HG03280 (cell line): ENCODE measurements at regions not wholly inside any gene's neighbourhood (a gene's known extent, or its start where the extent isn't known, plus 50 kb on each side); places are given as distances from the start of the nearest gene placed in this dataset.
"Not testable (repeated sequence)": the region's sequence is repeated elsewhere in the genome, so short reads cannot be mapped to it uniquely, and the experiment has no call there.

Source experiments
- ATAC-seq: cut with Tn5 transposase; IDR thresholded peaks from one replicate; pipeline ENCODE4 v1.9.1; 2021; ENCODE audit warnings: mild to moderate bottlenecking, moderate library complexity; ENCODE audit not compliant: unreplicated experiment

- ATAC-seq, result no peak
Observed at GRCh38 chr3:94405258-94406035, 342.6 kb downstream of the NSUN3 start.

- no peak for ATAC-seq
Observed at GRCh38 chr3:94406595-94406994, 343.7 kb downstream of the NSUN3 start.

- not testable (repeated sequence) for ATAC-seq
Observed at GRCh38 chr3:94412936-94413335, 350.1 kb downstream of the NSUN3 start.

- no peak for ATAC-seq
Observed at GRCh38 chr3:94413336-94414108, 350.7 kb downstream of the NSUN3 start.

GRCh38 chr3:94414418-94414817, 351.6 kb downstream of the NSUN3 start:
- no peak for ATAC-seq

GRCh38 chr3:94416768-94417167, 353.9 kb downstream of the NSUN3 start:
- ATAC-seq, result no peak

GRCh38 chr3:94417963-94418455, 355.1 kb downstream of the NSUN3 start:
- no peak for ATAC-seq

DNA sequence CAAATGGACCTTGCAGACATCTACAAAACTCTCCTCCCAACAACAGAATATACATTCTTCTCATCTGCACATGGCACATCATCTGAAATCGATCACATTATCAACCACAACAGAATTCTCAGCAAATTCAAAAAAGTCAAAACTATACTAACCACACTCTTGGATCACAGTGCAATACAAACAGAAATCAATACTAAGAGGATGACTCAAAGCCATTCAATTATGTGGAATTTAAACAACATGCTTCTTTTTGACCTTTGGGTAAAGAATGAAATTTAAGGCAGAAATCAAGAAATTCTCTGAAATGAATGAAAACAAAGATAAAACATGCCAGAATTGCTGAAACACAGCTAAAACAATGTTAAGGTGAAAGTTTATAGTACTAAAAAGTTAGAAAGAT, 358.1 kb downstream of the NSUN3 start:
- no peak for ATAC-seq

DNA sequence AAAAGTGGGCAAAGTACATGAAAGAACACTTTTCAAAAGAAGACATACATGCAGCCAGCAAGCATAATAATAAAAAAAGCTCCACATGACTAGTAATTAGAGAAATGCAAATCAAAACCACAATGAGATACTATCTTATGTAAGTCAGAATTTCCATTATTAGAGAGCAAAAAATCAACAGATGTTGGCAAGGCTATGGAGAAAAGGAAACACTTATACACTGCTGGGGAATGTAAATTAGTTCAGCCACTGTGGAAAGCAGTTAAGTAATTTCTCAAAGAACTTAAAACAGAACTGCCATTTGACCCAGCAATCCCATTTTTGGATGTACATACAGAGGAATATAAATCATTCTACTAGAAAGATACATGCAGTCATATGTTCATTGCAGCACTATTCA, 360.7 kb downstream of the NSUN3 start:
- ATAC-seq, result no peak

DNA sequence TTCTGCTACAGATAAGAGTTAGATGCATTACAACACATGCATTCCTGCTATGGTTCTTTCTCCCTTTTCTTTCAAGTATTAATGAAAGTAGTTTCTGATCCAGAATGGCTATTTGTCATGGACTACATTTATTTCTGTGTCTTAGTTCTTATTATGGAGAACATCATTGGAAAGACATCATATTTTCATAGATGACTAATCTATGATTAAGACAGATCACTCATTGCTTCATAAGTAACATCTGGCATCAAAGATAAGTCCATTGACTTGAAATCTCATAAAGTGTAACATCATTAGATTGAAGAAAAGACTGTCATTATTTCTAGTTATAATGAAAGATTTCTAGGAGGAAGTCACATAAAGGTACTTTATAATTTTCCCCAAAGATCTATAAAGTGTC, 366.7 kb downstream of the NSUN3 start:
- ATAC-seq, result no peak

- ATAC-seq, result no peak
Observed at GRCh38 chr3:94431876-94432570, 369.2 kb downstream of the NSUN3 start.

DNA sequence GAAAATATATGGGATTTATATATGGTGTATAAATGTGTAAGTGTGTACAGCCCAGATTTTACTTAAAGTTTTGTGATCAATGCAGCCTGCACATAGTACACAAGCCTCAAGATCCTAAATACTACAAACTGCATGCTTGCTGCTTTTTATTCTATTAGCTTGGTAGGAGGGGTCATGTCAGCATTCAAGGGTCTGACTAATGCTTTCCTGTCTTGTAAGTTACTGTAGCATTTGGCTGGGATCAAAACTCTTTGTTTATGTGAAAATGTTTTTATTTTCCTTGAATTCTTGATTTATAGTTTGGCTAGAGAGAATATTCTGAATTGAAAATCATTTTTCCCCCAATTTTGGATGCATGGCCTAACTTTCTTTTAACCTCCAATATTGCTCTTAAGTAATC, 370.9 kb downstream of the NSUN3 start:
- no peak for ATAC-seq

DNA sequence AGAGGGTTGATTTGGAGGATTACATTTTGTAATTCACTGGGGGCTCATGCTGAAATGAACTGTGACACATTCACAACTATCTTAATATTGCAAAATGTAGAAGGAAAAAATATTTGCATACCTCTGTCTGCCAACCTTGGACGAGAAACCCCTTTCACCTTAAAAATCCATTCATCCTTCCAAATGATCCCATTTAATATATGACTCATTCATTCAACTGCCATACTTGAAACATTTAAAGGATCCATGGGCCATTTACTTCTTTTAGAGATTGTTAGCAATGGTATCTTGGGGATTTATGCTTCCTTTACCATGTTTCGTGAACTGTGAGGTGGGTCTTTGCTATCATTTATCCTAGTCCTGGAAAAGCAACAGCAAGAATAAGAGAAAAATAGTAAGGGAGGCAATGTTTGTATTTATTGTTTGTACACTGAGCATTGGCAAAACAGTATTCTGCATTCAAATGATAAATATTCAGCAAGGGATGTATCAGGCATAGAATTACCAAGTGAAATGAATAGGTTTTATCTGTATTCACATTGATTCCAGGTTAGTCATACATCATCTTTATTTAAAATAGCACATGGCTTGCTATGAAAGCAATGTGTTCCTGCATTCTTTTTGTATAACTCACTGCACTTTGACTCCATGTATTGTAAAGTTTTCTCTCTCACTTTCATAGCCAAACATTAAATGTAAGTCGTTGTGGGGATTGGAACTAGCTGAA, 378.1 kb downstream of the NSUN3 start:
- ATAC-seq, result no peak

DNA sequence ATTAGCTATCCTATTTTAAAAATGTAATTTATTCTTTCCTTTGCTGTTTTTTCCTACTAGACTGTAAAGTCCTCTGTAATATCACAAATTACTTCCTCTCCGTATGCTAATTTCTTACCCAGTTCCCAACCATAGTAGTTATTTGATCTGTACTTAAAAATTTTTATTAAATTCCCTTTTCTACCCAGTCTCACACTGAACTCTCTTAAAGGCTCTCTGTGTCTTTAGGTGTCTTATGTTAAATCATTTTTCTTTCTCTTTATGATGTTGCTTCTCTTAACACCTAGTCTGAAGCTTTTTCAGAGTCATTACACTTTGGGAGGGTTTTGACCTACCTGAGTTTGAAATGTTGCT, 378.6 kb downstream of the NSUN3 start:
- ATAC-seq, result no peak

DNA sequence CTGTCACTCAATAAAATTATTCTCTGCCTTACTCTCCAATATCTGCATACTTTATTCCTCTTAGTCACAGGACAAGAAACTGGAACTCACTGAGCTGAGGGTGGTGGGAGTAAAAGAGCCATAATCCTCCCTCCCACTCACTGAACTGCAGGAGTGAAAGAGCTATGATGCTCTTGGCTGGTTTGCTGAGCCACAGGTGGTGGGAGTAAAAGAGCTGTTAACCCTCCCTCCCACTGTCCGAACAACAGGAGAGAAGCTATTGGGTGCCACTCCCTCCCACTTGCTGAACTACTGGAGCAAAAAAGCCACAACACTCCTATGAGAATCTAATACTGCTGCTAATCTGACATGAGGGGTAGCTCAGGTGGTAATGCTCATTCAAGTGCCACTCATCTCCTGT, 391.0 kb downstream of the NSUN3 start:
- no peak for ATAC-seq

DNA sequence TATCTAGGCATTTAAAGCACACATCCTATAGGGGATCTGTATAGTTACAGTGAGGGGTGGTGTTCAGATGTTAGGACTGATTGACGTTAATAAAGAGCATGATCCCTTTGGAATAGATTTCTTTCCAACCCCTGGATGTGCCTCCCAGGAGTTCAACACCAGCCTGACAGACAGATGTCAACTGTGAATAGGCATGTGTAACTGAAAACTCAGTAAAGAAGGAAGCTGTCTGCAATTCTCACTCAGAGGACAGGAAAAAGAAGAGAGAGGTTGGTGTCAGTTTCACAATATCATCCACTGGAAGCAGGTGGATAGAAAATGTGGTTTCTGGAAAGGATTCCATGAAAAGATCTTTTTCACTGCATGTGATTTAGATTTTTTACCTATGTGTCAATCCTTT, 396.3 kb downstream of the NSUN3 start:
- no peak for ATAC-seq

DNA sequence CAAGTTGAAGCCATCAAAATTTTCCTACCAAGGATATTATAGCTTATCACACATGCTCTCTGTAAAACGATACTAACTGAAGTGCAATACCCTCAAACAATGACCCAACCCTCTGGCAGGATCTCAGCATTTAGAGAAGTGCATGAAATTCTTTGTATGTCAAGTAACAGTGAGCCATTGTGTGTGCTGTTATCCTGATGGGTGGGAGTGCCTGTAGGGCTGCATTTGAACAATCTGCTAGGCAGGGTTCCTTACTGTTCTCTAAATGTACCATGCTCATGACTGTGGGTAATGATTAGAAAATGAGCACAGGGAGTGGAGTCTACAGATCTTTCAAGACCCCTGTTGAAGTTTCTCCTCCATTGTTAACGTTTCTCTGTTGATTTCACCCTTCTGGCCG, 398.1 kb downstream of the NSUN3 start:
- ATAC-seq, result no peak

GRCh38 chr3:94462931-94463330, 400.1 kb downstream of the NSUN3 start:
- ATAC-seq, result no peak

DNA sequence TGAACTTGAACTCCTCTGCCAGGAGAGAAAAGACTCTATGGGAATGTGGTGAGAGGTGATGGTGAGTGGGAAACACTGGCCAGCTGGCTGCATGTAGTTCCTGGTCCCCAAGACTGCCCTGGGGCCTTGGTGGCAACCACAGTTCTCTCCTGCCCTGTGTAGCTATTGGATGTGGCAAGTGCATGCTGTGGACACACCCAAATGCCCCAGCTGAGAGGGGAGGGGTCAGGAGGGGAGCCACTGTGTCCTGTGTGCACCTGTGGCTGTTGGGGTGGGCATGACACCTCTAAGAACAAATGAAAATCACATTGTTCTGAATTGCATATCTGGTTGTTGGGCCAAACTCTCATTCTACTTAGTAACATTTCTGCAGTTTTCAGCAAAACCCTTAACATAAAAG, 409.6 kb downstream of the NSUN3 start:
- ATAC-seq, result no peak

DNA sequence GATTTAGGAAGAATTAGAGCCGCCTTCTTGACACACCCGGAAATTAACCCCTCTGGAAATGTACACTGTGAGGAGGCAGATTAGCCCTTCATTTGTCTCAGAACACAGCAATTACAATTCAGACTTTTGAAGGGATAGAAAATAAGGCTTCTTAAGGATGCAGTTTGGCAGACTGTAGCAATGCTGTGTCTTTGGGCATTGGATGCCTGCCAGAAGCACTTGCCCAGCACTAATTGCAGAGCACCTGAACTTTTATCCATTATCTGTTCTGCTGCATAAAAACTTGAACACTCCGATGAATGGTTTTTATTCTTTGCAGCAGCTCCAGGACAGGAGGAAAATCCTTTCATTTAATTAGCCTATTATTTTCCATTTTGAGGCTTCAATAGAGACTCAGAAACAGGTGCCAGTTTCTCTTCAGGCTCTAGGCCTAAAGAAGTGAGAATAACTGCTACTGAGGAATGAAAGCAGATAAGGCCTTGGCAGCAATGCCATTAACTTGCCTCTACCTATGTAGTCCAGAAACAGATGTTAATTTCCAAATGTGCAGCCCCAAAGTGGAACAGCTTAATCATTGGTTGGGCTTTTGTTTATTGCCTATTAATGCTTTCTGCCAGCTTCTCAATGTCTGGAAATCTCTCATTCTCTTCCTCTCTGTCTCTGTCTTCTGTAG, 418.5 kb downstream of the NSUN3 start:
- ATAC-seq, result no peak

DNA sequence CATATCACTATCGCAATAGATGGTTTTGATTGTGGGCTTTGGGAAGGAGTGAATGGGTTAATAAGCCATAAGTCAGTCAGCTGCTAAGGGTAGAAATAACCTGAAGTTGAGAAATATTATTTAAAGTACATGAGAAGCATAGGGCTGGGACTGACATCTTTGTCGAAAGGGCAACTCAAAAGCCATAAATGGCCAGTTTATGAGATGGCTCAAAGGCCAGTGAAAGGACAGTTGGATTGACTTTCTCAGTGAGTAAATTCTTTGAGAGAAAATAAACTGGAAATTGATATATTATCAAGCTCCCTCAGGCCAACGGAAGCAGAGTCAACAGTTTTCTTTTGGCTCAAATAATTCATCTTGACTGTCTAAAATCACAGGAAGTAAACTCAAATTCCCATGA, 419.8 kb downstream of the NSUN3 start:
- ATAC-seq, result no peak
